ENCODE measurements at regions not wholly inside any gene's neighbourhood (a gene's known extent, or its start where the extent isn't known, plus 50 kb on each side); places are given as distances from the start of the nearest gene placed in this dataset.
"Not testable (repeated sequence)": the region's sequence is repeated elsewhere in the genome, so short reads cannot be mapped to it uniquely, and the experiment has no call there.

DNA sequence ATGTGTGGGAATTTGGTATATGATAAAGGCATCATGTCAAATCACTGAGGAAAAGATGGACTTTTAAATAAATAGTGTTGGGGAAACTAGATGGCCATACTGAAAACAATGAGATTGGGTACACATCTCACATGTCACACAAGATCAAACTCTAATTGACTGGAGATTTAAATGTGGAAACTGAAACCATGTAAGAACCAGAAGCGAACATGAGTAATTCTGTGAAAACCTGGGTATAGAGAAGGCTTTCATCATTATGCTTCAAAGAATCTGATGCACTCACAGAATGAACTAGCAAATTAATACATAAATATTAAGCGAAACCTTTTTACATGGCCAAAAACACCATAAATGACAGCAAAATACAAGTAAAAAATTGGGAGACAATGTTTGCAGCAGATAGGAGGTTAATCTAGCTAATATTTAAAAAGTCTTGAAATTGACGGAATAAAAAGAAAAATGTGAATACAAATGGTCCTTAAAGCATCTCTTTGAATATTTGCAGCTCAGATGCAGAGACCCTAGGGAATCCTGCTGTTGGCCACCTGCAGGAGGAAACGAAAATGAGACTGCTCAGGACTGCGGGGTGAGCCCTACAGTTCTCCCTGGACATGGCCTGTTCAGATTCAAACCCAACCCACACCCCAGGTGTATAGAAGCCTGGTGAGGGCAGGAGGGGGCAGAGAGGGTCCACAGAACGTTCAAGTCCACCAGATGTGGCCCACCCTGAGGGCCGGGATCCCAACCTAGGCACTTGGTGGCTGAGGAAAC lies 297.6 kb upstream of the WSB1 start:
- not testable (repeated sequence) for TF ChIP-seq POLR2A, CTCF (IDR thresholded peaks at IDR 0.05)

Measured in Peyer's patch (tissue), 4 donors.